ENCODE measurements at regions not wholly inside any gene's neighbourhood (a gene's known extent, or its start where the extent isn't known, plus 50 kb on each side); places are given as distances from the start of the nearest gene placed in this dataset.

DNA sequence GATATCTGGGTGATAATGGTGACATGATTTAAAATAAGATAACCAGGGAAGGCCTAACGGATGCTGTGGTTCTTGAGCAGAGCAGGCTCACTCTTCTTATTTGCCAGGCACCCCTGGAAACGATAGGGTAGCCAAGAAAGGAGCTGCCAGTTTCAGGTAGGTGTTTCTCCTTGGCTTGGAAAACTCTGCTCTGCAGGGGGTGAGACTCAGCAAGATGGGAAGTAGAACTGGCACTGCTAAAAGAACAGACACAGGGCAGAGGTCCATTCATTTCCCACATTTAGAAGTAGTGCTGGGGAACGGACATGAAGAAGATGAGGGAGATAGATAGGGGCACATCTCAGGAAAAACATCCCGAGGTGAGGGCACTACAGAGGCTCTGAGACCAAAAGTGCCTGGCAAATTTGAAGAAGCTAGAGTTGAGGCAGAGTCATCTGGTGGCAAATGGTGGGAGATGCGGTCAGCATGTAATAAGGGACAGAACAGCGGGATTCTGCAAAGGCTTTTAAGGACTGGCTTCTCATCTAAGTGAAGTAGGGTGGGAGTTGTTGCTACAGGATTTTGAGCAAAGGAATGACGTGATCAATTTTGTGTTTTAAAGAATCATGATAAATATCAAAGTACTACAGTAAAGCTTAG is 323.4 kb upstream of the PLSCR5 start:
- TF ChIP-seq FOXP1 (CRISPR knock-in tag; IDR thresholded peaks at IDR 0.05; ENCODE audit: borderline replicate concordance), result no peak
- TF ChIP-seq, protein P1, sequence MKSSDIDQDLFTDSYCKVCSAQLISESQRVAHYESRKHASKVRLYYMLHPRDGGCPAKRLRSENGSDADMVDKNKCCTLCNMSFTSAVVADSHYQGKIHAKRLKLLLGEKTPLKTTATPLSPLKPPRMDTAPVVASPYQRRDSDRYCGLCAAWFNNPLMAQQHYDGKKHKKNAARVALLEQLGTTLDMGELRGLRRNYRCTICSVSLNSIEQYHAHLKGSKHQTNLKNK (CRISPR knock-in tag; IDR thresholded peaks at IDR 0.05), result no peak
- no peak for TF ChIP-seq ATF1 (CRISPR knock-in tag; IDR thresholded peaks at IDR 0.05)
- TF ChIP-seq ZNF532 (CRISPR knock-in tag; IDR thresholded peaks at IDR 0.05; ENCODE audit: borderline replicate concordance), result no peak
- TF ChIP-seq AFF4 (CRISPR knock-in tag; IDR thresholded peaks at IDR 0.05; ENCODE audit: borderline replicate concordance), result no peak
- no peak for TF ChIP-seq STAT6 (CRISPR knock-in tag; conservative IDR thresholded peaks at IDR 0.05; ENCODE audit: low read depth)
- TF ChIP-seq MYBL2 (CRISPR knock-in tag; IDR thresholded peaks at IDR 0.05), result no peak
- no peak for TF ChIP-seq CTCF (IDR thresholded peaks at IDR 0.05)
- TF ChIP-seq, protein P2, sequence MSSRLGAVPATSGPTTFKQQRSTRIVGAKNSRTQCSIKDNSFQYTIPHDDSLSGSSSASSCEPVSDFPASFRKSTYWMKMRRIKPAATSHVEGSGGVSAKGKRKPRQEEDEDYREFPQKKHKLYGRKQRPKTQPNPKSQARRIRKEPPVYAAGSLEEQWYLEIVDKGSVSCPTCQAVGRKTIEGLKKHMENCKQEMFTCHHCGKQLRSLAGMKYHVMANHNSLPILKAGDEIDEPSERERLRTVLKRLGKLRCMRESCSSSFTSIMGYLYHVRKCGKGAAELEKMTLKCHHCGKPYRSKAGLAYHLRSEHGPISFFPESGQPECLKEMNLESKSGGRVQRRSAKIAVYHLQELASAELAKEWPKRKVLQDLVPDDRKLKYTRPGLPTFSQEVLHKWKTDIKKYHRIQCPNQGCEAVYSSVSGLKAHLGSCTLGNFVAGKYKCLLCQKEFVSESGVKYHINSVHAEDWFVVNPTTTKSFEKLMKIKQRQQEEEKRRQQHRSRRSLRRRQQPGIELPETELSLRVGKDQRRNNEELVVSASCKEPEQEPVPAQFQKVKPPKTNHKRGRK (CRISPR knock-in tag; IDR thresholded peaks at IDR 0.05; ENCODE audit: borderline replicate concordance), result no peak
- TF ChIP-seq ZNF416 (CRISPR knock-in tag; IDR thresholded peaks at IDR 0.05), result no peak
- TF ChIP-seq, protein P3, sequence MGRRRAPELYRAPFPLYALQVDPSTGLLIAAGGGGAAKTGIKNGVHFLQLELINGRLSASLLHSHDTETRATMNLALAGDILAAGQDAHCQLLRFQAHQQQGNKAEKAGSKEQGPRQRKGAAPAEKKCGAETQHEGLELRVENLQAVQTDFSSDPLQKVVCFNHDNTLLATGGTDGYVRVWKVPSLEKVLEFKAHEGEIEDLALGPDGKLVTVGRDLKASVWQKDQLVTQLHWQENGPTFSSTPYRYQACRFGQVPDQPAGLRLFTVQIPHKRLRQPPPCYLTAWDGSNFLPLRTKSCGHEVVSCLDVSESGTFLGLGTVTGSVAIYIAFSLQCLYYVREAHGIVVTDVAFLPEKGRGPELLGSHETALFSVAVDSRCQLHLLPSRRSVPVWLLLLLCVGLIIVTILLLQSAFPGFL (CRISPR knock-in tag; IDR thresholded peaks at IDR 0.05; ENCODE audit: borderline replicate concordance), result no peak
- TF ChIP-seq SMAD4 (CRISPR knock-in tag; IDR thresholded peaks at IDR 0.05), result no peak
- TF ChIP-seq PRRX2 (CRISPR knock-in tag; IDR thresholded peaks at IDR 0.05), result no peak
- TF ChIP-seq ZNF425 (CRISPR knock-in tag; conservative IDR thresholded peaks at IDR 0.05), result no peak
- TF ChIP-seq, protein P4, sequence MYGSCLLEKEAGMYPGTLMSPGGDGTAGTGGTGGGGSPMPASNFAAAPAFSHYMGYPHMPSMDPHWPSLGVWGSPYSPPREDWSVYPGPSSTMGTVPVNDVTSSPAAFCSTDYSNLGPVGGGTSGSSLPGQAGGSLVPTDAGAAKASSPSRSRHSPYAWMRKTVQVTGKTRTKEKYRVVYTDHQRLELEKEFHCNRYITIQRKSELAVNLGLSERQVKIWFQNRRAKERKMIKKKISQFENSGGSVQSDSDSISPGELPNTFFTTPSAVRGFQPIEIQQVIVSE (CRISPR knock-in tag; IDR thresholded peaks at IDR 0.05; ENCODE audit: borderline replicate concordance), result no peak
- Mint-ChIP-seq H3K9me3 (no peaks in the 10 kb centered on the region), H3K27me3 (ENCODE audit: low read depth) (no peaks in the 10 kb centered on the region), H3K4me3 (no peak overlapping the region), H3K4me1 (peaks cover 10% of the 10 kb centered on the region), H3K27ac (no peak overlapping the region), H3K36me3 (no peaks in the 10 kb centered on the region)
- ChIA-PET POLR2A (no interaction called here), CTCF (no interaction called here)
- DNase-seq (ENCODE audit: low spot score) (no peak), ATAC-seq (peak; percentile 88)

Measured in WTC11 (cell line).